ENCODE measurements at regions not wholly inside any gene's neighbourhood (a gene's known extent, or its start where the extent isn't known, plus 50 kb on each side); places are given as distances from the start of the nearest gene placed in this dataset.

- H3K27me3 Mint-ChIP-seq (ENCODE audit: unreplicated experiment), result no peaks in the 10 kb centered on the region
- no peak for DNase-seq (ENCODE audit: low spot score)
- no peak for TF ChIP-seq CTCF (IDR thresholded peaks at IDR 0.05; ENCODE audit: unreplicated experiment)
Measured at GRCh38 chr4:127249767-127250108, 383.0 kb upstream of the INTU start.

GRCh38 chr4:127250577-127250976 is 382.2 kb upstream of the INTU start:
- TF ChIP-seq CTCF (IDR thresholded peaks at IDR 0.05; ENCODE audit: unreplicated experiment), result no peak
- no peak for DNase-seq (ENCODE audit: low spot score)
- Mint-ChIP-seq H3K4me3 (ENCODE audit: unreplicated experiment) (no peak overlapping the region), H3K36me3 (ENCODE audit: low read depth, unreplicated experiment) (no peaks in the 10 kb centered on the region), H3K27ac (ENCODE audit: unreplicated experiment) (no peak overlapping the region), H3K4me1 (ENCODE audit: unreplicated experiment) (no peaks in the 10 kb centered on the region), H3K9me3 (ENCODE audit: unreplicated experiment) (no peaks in the 10 kb centered on the region), H3K27me3 (ENCODE audit: unreplicated experiment) (no peaks in the 10 kb centered on the region)

More at GRCh38 chr4:127249767-127250108, 383.0 kb upstream of the INTU start:
- no peaks in the 10 kb centered on the region for H3K9me3 Mint-ChIP-seq (ENCODE audit: unreplicated experiment)
- H3K4me3 Mint-ChIP-seq (ENCODE audit: unreplicated experiment), result no peak overlapping the region
- no peak overlapping the region for H3K27ac Mint-ChIP-seq (ENCODE audit: unreplicated experiment)
- no peaks in the 10 kb centered on the region for H3K36me3 Mint-ChIP-seq (ENCODE audit: low read depth, unreplicated experiment)
- H3K4me1 Mint-ChIP-seq (ENCODE audit: unreplicated experiment), result no peaks in the 10 kb centered on the region

- H3K4me3 Mint-ChIP-seq (ENCODE audit: unreplicated experiment), result no peak overlapping the region
- no peaks in the 10 kb centered on the region for H3K27me3 Mint-ChIP-seq (ENCODE audit: unreplicated experiment)
- no peaks in the 10 kb centered on the region for H3K36me3 Mint-ChIP-seq (ENCODE audit: low read depth, unreplicated experiment)
- no peaks in the 10 kb centered on the region for H3K9me3 Mint-ChIP-seq (ENCODE audit: unreplicated experiment)
- no peak for DNase-seq (ENCODE audit: low spot score)
- H3K4me1 Mint-ChIP-seq (ENCODE audit: unreplicated experiment), result no peaks in the 10 kb centered on the region
- no peak overlapping the region for H3K27ac Mint-ChIP-seq (ENCODE audit: unreplicated experiment)
- TF ChIP-seq CTCF (IDR thresholded peaks at IDR 0.05; ENCODE audit: unreplicated experiment), result no peak
Measured at GRCh38 chr4:127251423-127251822, 381.3 kb upstream of the INTU start.

- TF ChIP-seq CTCF (IDR thresholded peaks at IDR 0.05; ENCODE audit: unreplicated experiment), result no peak
- no peaks in the 10 kb centered on the region for H3K4me1 Mint-ChIP-seq (ENCODE audit: unreplicated experiment)
- H3K27ac Mint-ChIP-seq (ENCODE audit: unreplicated experiment), result no peak overlapping the region
- no peak overlapping the region for H3K4me3 Mint-ChIP-seq (ENCODE audit: unreplicated experiment)
- H3K9me3 Mint-ChIP-seq (ENCODE audit: unreplicated experiment), result no peaks in the 10 kb centered on the region
- H3K27me3 Mint-ChIP-seq (ENCODE audit: unreplicated experiment), result no peaks in the 10 kb centered on the region
- no peaks in the 10 kb centered on the region for H3K36me3 Mint-ChIP-seq (ENCODE audit: low read depth, unreplicated experiment)
- no peak for DNase-seq (ENCODE audit: low spot score)
Measured at GRCh38 chr4:127256500-127256899, 376.3 kb upstream of the INTU start.

- Mint-ChIP-seq H3K4me1 (ENCODE audit: unreplicated experiment) (no peaks in the 10 kb centered on the region), H3K9me3 (ENCODE audit: unreplicated experiment) (no peaks in the 10 kb centered on the region), H3K27ac (ENCODE audit: unreplicated experiment) (no peak overlapping the region), H3K36me3 (ENCODE audit: low read depth, unreplicated experiment) (no peaks in the 10 kb centered on the region), H3K27me3 (ENCODE audit: unreplicated experiment) (no peaks in the 10 kb centered on the region), H3K4me3 (ENCODE audit: unreplicated experiment) (no peak overlapping the region)
- no peak for DNase-seq (ENCODE audit: low spot score)
- no peak for TF ChIP-seq CTCF (IDR thresholded peaks at IDR 0.05; ENCODE audit: unreplicated experiment)
Measured at GRCh38 chr4:127261476-127261875, 371.3 kb upstream of the INTU start.
